ENCODE measurements at regions not wholly inside any gene's neighbourhood (a gene's known extent, or its start where the extent isn't known, plus 50 kb on each side); places are given as distances from the start of the nearest gene placed in this dataset.

DNA sequence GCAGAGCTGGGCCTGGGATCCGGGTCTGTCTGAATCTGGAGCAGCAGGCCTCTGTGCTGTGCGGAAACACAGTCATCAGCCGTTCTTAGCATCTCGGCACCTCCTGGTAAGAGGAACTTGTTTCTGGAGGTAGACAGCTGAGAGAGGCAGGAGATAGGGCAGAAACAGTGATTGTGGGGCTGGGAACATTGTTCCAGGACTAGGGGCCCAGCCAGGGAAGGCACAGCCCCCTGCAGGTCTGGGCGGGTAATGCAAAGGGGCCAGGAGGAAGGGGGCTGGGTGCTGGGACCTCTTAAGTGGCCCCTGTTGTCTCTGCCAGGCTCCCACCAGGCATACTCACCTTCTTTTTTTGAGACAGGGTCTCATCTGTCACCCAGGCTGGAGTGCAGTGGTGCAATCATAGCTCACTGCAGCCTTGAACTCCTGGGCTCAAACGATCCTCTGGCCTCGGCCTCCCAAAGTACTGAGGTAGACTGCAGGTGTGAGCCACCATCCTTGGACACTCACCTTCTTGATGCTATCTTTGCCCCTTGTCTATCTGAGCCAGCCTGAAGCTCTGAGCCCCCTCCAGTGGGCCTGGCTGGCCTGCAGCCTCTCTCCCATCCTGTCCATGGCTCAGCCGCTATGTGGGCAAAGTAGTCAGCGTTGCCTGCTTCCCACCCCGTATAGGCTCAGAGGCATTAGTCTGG lies 134.3 kb upstream of the ZBTB40 start:
- Mint-ChIP-seq H3K4me3 (no peak overlapping the region), H3K4me1 (ENCODE audit: low read depth) (no peaks in the 10 kb centered on the region), H3K36me3 (ENCODE audit: low read depth) (no peaks in the 10 kb centered on the region), H3K27ac (no peak overlapping the region), H3K9me3 (no peaks in the 10 kb centered on the region), H3K27me3 (peaks cover 6% of the 10 kb centered on the region)

DNA sequence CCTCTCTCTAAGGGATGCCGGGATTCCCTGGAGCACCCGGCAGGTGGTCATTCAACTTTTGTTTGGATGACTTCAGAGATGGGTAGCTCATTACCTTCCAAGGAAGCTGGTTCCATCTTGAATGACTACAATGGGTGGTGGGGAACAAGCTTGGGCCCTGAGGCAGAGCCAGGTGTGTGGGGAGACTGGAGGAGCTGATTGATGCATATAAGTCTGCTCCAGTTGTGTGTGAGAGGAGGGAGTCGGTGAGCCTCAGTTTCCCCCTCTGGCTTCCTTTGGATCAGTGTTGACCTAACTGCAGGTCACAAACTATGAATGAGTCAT lies 133.8 kb upstream of the ZBTB40 start:
- Mint-ChIP-seq H3K36me3 (ENCODE audit: low read depth) (no peaks in the 10 kb centered on the region), H3K27me3 (peaks cover 6% of the 10 kb centered on the region), H3K27ac (no peak overlapping the region), H3K4me1 (ENCODE audit: low read depth) (no peaks in the 10 kb centered on the region), H3K4me3 (no peak overlapping the region), H3K9me3 (no peaks in the 10 kb centered on the region)

DNA sequence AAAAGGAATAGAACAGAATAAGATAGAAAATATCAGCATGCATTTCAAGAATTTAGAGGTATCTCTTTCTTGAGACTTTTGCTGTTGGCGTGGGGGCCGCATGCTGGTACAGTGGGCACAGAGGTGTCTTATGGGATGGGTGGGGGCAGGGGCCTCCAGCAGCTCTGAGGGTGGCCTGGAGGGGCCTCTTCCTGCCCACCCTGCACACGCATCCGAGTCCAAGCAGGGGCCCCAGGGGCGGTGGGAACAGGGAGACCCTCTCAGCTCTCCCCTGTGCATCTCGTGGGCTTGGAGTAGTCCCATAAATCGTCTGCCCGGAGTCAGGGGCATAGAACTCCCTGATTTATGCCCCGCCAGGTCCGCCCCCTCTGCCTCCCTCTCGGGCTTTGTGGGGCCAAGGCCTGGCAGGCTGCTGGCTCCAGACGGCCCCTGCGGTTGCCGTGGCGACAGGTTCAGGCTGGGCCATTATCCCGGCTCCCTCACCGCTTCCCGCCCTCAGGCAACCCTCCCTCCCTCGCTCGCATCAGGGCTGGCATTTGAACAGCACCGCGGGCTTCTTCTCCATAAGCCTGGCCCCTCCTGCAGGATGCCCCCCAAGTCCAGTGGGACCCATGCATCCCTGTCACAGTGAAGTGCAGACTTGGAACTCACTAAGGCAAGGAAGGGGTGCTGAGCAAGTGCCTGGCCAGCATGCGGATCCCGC lies 133.2 kb upstream of the ZBTB40 start:
- no peaks in the 10 kb centered on the region for H3K4me1 Mint-ChIP-seq (ENCODE audit: low read depth)
- H3K9me3 Mint-ChIP-seq = no peaks in the 10 kb centered on the region
- H3K4me3 Mint-ChIP-seq = no peak overlapping the region
- H3K27ac Mint-ChIP-seq = no peak overlapping the region
- H3K36me3 Mint-ChIP-seq (ENCODE audit: low read depth) = no peaks in the 10 kb centered on the region
- peaks cover 6% of the 10 kb centered on the region for H3K27me3 Mint-ChIP-seq

DNA sequence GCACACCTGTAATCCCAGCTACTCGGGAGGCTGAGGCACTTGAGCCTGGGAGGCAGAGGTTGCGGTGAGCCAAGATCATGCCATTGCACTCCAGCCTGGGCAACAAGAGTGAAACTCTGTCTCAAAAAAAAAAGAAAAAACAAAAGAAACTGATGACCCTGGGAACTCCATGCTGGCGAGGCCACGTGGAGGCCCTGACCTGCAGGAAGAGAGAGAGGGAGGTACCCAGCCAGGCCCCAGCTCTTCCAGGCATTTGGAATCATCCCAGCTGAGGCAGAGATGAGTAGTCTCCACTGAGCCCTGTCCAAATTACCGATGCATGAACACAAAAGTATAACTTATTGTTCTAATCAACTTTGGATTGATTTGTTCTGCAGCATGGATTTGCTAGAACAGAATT lies 132.0 kb upstream of the ZBTB40 start:
- H3K9me3 Mint-ChIP-seq = no peaks in the 10 kb centered on the region
- H3K27ac Mint-ChIP-seq = no peak overlapping the region
- no peaks in the 10 kb centered on the region for H3K36me3 Mint-ChIP-seq (ENCODE audit: low read depth)
- H3K27me3 Mint-ChIP-seq = peaks cover 6% of the 10 kb centered on the region
- no peaks in the 10 kb centered on the region for H3K4me1 Mint-ChIP-seq (ENCODE audit: low read depth)
- H3K4me3 Mint-ChIP-seq = no peak overlapping the region

DNA sequence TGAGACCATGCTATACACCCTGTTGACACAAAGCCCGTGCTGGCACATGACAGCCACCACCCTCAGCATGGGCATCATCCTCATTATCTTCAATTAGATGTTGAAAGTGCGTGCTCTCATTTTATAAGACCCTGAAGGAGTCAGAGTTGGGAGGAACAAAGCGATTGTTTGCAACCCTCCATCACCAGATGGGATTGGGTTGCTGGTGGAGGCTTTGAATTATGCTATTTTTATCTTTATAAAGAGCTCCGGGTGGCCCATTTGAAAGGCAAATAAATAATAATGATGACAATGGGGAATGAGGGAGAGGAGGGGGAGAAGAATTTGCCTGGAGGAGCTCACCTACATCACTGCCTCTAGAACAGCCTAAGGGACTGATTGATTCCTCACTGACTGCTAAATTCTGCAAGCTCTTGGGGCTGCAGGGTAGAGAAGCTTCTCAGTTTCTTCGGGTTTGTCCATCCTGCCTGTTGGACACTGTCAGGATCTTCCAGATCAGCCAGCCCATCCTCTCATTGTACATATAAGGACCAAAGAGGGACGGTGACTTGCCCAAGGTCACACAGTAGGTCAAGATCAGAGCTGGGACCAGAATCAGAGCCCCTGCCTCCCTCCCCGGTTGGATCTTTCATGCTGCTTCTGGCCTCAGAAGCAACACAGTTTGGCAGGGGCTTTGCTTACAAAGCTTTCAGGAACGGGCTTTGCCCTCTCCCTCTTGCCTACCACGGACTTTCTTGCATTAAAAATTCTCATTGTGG lies 130.9 kb upstream of the ZBTB40 start:
- Mint-ChIP-seq H3K9me3 (no peaks in the 10 kb centered on the region), H3K36me3 (ENCODE audit: low read depth) (no peaks in the 10 kb centered on the region), H3K4me1 (ENCODE audit: low read depth) (no peaks in the 10 kb centered on the region), H3K4me3 (no peak overlapping the region), H3K27ac (no peak overlapping the region), H3K27me3 (peaks cover 6% of the 10 kb centered on the region)

DNA sequence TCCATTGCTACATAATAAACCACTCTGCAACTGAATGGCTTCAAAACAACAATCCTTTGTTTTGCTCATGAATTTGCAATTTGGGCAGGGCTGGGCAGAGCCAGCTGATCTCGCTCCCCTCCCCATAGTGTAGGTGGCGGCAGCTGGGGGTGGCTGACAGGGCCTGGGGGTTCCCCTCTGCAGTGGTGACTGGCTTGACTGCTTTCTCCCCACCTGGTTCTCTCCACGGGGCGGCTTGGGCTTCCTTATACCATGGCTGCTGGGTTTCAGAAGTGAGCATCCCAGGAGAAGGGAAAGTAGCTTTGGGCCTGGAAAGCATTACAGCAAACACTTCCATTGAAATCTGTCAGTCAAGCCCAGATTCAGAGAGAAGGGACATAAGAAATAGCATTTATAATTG lies 129.7 kb upstream of the ZBTB40 start:
- H3K27ac Mint-ChIP-seq = no peak overlapping the region
- no peaks in the 10 kb centered on the region for H3K36me3 Mint-ChIP-seq (ENCODE audit: low read depth)
- H3K9me3 Mint-ChIP-seq = no peaks in the 10 kb centered on the region
- no peaks in the 10 kb centered on the region for H3K4me1 Mint-ChIP-seq (ENCODE audit: low read depth)
- no peak overlapping the region for H3K4me3 Mint-ChIP-seq
- H3K27me3 Mint-ChIP-seq = peaks cover 6% of the 10 kb centered on the region

DNA sequence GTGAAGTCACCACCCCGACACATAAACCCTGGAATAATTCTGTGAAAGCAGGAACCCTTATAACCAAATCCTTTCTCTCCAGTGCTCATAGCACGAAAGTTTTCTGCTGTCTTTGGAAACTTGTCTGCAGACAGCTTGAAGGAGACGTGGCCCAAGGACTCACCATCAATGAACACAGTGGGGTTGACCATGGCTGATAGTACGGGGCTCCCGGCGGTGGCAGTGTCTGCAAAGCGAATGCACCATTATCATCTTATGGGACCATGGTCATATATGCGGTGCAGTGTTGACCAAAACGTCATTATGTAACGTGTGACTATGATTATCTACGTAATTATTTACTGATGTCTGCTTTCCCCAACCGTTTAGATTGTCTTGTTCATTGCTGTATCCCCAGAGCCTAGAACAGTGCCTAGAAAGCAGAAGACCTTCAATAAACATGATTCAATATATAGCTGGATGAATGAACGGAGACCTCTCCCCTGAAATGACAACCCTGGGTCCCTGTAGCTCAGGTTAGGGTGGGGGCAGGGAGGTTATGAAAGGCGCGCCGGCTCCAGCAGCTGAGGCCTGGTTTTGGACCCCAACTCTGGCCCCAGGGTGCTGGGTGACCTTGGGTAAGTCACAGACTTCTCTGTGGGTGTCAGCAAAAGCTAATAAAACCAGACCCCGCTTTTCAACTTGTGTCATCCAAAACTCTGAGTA lies 128.4 kb upstream of the ZBTB40 start:
- Mint-ChIP-seq H3K27me3 (no peaks in the 10 kb centered on the region), H3K4me3 (no peak overlapping the region), H3K36me3 (ENCODE audit: low read depth) (no peaks in the 10 kb centered on the region), H3K4me1 (ENCODE audit: low read depth) (no peaks in the 10 kb centered on the region), H3K27ac (no peak overlapping the region), H3K9me3 (no peaks in the 10 kb centered on the region)

DNA sequence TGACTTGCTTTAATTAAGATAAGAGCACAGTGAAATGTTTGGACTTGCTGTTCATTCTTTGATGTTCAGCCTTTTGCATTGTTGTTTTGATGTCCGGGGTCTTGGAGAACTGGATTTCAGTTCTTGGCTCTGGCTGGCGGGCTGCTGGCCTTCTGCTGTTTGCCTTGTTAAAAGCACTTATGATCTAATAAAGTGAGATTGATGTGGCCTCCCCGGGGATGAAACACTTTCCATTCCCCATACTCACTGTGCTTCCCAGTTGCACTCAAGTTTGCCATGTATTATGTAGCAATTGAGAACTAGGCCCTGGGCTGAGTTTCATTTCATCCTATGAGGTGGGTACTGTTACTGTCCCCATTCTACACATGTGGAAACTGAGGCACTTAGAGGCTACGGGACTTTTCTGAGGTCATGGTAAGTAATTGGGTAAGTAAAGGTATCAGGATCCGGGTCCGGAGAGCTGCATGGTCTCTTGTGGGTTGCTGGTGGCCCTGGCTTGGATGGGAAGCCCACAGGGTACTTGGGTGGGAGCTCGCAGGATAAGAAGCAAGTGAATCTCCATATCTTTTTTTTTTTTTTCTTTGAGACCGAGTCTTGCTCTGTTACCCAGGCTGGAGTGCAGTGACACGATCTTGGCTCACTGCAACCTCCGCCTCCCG lies 127.7 kb upstream of the ZBTB40 start:
- no peak overlapping the region for H3K27ac Mint-ChIP-seq
- H3K4me3 Mint-ChIP-seq = no peak overlapping the region
- H3K9me3 Mint-ChIP-seq = no peaks in the 10 kb centered on the region
- H3K27me3 Mint-ChIP-seq = no peaks in the 10 kb centered on the region
- no peaks in the 10 kb centered on the region for H3K4me1 Mint-ChIP-seq (ENCODE audit: low read depth)
- H3K36me3 Mint-ChIP-seq (ENCODE audit: low read depth) = no peaks in the 10 kb centered on the region

DNA sequence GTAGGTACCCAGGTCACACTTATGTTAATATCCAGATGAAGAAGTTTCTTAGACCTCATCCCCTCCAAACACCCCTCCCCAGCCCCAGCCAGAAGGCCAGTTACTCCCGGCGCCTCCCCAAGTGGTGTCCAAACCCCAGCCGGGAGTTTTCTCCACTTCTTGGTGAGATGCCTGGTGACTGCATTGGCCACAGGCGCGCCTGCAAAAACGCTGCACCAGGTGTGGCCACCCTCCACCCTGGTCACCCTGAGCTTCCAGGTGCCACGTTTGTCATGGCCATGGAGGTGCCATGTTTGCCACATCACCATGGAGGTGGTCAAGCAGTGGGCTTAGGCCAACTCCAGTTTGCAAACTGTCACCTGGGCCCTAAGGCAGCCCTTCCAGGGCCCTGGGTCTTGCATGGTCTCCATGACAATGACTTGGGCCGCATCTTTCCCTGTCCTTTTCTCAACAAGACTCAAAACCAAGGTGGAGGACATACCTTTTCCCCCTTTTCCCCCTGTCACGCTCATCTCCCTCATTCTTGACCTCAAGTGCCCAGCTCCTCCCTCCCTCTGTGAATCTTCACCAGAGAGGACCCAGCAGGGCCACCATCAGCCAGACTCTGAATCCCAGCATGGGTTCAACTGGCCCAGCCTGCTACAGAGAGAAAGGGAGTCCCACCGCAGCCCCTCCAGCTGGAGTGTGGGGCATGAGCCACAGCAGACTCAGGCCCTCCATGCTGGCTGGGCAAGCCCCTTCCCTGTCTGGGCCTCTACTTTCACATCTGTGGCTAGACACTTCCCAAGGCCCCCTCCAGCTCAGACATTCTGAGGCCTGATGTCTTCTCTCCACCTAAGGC lies 125.9 kb upstream of the ZBTB40 start:
- peak overlapping the region; percentile 26 for H3K27ac Mint-ChIP-seq
- H3K27me3 Mint-ChIP-seq = no peaks in the 10 kb centered on the region
- no peaks in the 10 kb centered on the region for H3K36me3 Mint-ChIP-seq (ENCODE audit: low read depth)
- H3K4me1 Mint-ChIP-seq (ENCODE audit: low read depth) = no peaks in the 10 kb centered on the region
- H3K9me3 Mint-ChIP-seq = no peaks in the 10 kb centered on the region
- no peak overlapping the region for H3K4me3 Mint-ChIP-seq

DNA sequence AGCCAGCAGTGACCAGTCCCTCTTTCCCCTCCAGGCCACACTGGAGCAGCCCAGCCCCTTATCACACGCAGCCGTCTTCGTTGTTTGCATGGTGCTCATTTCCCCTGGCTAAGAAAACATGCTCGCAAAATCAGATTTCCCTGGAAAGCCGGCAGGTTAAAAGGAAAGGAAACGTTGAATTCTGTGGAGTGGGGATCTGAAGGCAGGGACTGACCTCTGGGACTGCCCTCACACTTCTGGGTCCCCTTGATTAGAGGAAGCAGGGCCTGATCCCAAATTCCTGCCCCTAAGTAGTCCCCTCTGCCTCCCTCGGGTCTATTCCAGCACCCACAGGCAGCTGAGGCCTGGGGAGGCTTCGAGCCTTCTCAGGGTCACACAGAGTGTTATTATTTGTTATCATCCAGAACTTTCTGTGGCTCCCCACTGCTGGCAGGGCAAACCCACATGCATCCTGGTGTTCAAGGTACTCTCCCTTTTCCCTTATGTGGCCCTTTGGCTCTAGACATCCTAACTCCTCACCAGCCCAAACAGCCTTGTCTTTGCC lies 125.2 kb upstream of the ZBTB40 start:
- Mint-ChIP-seq H3K36me3 (ENCODE audit: low read depth) (no peaks in the 10 kb centered on the region), H3K4me3 (no peak overlapping the region), H3K27ac (no peak overlapping the region)

DNA sequence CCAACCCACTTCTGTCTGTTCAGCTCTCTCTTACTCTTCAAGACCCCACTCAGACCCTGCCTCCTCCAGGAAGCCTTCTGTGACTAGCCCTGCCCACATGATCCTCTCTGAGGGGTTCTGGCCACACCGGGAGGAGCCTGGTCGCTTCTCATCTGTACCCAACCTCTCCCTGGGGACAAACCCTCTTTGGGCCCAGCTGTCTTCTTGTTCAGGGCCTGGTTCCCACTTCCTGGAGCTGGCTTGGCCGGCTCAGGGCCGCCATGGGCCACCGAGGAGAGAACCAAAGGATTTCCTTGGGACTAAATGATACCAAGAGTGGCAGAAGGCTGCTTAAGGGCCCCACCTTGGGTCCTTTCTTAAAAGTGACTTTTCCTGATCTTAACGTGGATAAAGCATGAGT lies 124.7 kb upstream of the ZBTB40 start:
- H3K4me3 Mint-ChIP-seq = no peak overlapping the region
- no peaks in the 10 kb centered on the region for H3K9me3 Mint-ChIP-seq
- no peaks in the 10 kb centered on the region for H3K27me3 Mint-ChIP-seq
- H3K27ac Mint-ChIP-seq = no peak overlapping the region
- no peaks in the 10 kb centered on the region for H3K4me1 Mint-ChIP-seq (ENCODE audit: low read depth)
- H3K36me3 Mint-ChIP-seq (ENCODE audit: low read depth) = no peaks in the 10 kb centered on the region

More for the DNA sequence above, 125.2 kb upstream of the ZBTB40 start:
- no peaks in the 10 kb centered on the region for H3K27me3 Mint-ChIP-seq
- no peaks in the 10 kb centered on the region for H3K4me1 Mint-ChIP-seq (ENCODE audit: low read depth)
- H3K9me3 Mint-ChIP-seq = no peaks in the 10 kb centered on the region

DNA sequence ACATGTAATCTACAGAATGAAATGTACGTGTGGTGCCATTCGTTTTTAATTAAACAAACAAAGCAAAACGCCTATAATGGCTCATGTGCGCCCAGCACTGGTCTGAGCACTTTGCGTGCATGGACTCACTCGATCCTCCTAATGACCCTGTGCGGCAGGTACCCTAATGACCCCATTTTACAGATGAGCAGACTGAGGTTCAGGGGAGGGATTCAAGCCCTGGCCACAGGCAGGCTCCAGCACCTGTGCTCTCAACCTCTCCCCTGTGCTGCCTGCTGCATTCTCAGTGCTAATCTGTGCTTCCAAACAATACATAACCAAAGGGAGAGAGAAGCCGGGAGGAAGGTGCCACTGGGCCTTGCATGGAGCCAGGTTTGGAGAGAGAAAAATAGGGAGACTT lies 124.2 kb upstream of the ZBTB40 start:
- no peak overlapping the region for H3K4me3 Mint-ChIP-seq
- H3K4me1 Mint-ChIP-seq (ENCODE audit: low read depth) = no peaks in the 10 kb centered on the region
- no peaks in the 10 kb centered on the region for H3K36me3 Mint-ChIP-seq (ENCODE audit: low read depth)
- no peaks in the 10 kb centered on the region for H3K27me3 Mint-ChIP-seq
- peak overlapping the region; percentile 51 for H3K27ac Mint-ChIP-seq
- no peaks in the 10 kb centered on the region for H3K9me3 Mint-ChIP-seq

DNA sequence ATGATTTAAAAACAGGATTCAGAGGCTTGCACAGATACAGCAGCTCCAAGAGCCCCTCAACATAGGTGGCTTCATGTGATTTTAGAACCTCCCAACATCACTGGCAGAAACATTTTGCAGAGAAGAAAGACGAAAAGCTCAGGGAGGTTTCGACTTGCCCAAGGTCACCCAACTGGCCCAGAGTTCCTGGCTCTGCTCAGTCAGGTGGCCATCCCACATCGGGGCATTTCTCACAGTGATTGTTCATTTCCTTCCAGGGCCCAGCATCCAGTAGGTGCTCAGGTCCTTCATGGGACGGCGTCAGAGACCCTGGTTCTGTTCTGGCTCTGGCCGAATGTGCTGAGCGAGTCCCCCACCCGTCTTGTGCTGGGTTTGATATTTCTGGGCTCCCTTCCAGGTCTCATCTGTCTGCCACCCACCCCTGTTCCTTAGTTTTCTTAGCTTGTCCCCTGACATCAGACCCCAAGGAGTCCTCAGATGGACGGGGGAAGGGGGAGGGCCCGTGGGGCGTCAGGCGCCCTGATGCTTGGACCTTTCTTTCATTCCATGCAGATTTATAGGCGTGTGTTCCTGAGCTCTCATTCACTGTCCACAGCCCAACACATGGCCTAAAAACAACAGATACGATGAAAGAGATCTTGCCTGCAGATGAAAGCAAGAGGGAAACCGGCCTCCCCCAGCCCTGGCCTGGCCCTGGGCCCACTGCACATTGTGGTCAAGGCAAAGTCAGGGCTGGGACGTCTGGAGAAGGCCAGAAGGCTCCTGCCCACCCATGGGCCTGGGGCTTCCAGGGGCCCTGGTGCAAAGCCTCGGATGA lies 123.1 kb upstream of the ZBTB40 start:
- no peaks in the 10 kb centered on the region for H3K9me3 Mint-ChIP-seq
- no peak overlapping the region for H3K27ac Mint-ChIP-seq
- no peaks in the 10 kb centered on the region for H3K36me3 Mint-ChIP-seq (ENCODE audit: low read depth)
- H3K27me3 Mint-ChIP-seq = peaks cover 3% of the 10 kb centered on the region
- no peak overlapping the region for H3K4me3 Mint-ChIP-seq
- H3K4me1 Mint-ChIP-seq (ENCODE audit: low read depth) = no peaks in the 10 kb centered on the region
